ENCODE measurements at regions not wholly inside any gene's neighbourhood (a gene's known extent, or its start where the extent isn't known, plus 50 kb on each side); places are given as distances from the start of the nearest gene placed in this dataset.

DNA sequence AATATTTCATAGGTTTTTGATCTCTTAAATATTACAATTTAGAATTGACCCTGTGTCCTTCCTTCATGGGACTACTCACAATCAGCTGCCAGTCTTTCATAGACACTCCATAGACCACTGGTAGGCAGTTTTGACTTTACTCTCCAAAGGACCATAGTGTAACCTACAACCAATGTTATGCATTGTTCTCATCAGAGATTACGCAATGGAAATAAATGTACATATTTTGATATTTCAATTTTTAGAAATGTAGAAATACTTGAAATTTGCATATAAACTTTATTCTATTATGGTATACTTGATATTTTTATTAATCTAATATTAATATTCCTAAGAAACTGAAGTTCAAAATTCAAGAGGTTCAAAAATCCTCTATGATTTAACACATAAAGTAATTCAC lies 446.4 kb upstream of the KCND2 start:
- no peak for DNase-seq
- H3K9ac ChIP-seq (ENCODE audit: low read length), result no peak overlapping the region
- H4K8ac ChIP-seq (ENCODE audit: low read length), result no peak overlapping the region
- H3K27me3 ChIP-seq (ENCODE audit: control insufficient read depth in 1 of 2, insufficient read depth in 1 of 2, low read length in 2 of 2), result no peaks in the 10 kb centered on the region
- no peak overlapping the region for H2BK15ac ChIP-seq (ENCODE audit: low read depth, poor library complexity, severe bottlenecking)
- no peak overlapping the region for H3K23ac ChIP-seq (ENCODE audit: low read length in 2 of 2)
- WGBS, result no CpG with 5 or more reads among the region's 1 CpG
- no peak overlapping the region for H2AFZ ChIP-seq (ENCODE audit: low read depth, low read length)
- no peak overlapping the region for H3K27ac ChIP-seq (ENCODE audit: low read length, poor library complexity, severe bottlenecking)
- no peaks in the 10 kb centered on the region for H3K79me1 ChIP-seq (replicated peaks; ENCODE audit: low read length, poor library complexity, severe bottlenecking)
- no peaks in the 10 kb centered on the region for H3K4me1 ChIP-seq (ENCODE audit: control insufficient read depth, insufficient read depth, low read depth, low read length)
- H2BK120ac ChIP-seq (ENCODE audit: low read depth, low read length), result no peak overlapping the region
- H2AK5ac ChIP-seq (ENCODE audit: low read length, severe bottlenecking), result no peak overlapping the region
- H3K9me3 ChIP-seq (ENCODE audit: control insufficient read depth, low read length), result no peaks in the 10 kb centered on the region
- no peak overlapping the region for H3K4me3 ChIP-seq (ENCODE audit: insufficient read depth in 1 of 2, low read depth in 1 of 2, low read length in 2 of 2)
- H2BK12ac ChIP-seq (ENCODE audit: low read length in 2 of 2), result no peak overlapping the region
- no peaks in the 10 kb centered on the region for H3K36me3 ChIP-seq (ENCODE audit: control insufficient read depth in 1 of 2, insufficient read depth in 2 of 2, low read depth in 1 of 2, low read length in 2 of 2)
- H3K14ac ChIP-seq (ENCODE audit: low read length in 2 of 2), result no peak overlapping the region
- H4K91ac ChIP-seq (ENCODE audit: low read length), result no peak overlapping the region
- H3K18ac ChIP-seq (ENCODE audit: low read depth in 1 of 2, low read length in 2 of 2), result no peak overlapping the region
- H3K4me2 ChIP-seq (ENCODE audit: low read length, poor library complexity, severe bottlenecking), result no peak overlapping the region
- no peak overlapping the region for H3K4ac ChIP-seq (ENCODE audit: low read depth in 1 of 2, low read length in 2 of 2)
- H2BK5ac ChIP-seq (ENCODE audit: low read depth, low read length, poor library complexity, severe bottlenecking), result no peak overlapping the region

DNA sequence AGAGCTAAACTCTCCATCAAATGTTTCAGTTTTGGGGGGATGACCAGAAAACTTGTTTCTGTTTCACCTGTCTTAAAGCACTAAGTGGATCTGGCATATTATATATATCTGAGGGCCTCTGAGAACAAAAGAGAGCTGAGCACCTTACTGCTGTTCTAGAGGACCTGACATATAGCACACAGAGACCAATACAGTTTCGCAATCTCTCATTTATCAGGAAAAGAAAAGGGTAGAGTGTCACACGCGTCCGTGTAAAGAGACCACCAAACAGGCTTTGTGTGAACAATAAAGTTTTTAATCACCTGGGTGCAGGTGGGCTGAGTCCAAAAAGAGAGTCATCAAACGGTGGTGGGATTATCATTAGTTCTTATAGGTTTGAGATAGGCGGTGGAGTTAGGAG lies 434.5 kb upstream of the KCND2 start:
- Histone ChIP-seq H2BK12ac (ENCODE audit: low read length in 2 of 2) (no peak overlapping the region), H2BK15ac (ENCODE audit: low read depth, poor library complexity, severe bottlenecking) (no peak overlapping the region), H3K36me3 (ENCODE audit: control insufficient read depth in 1 of 2, insufficient read depth in 2 of 2, low read depth in 1 of 2, low read length in 2 of 2) (no peaks in the 10 kb centered on the region), H3K14ac (ENCODE audit: low read length in 2 of 2) (no peak overlapping the region), H3K4me1 (ENCODE audit: control insufficient read depth, insufficient read depth, low read depth, low read length) (no peaks in the 10 kb centered on the region), H3K9ac (ENCODE audit: low read length) (no peak overlapping the region), H3K27me3 (ENCODE audit: control insufficient read depth in 1 of 2, insufficient read depth in 1 of 2, low read length in 2 of 2) (no peaks in the 10 kb centered on the region), H4K91ac (ENCODE audit: low read length) (no peak overlapping the region), H2BK120ac (ENCODE audit: low read depth, low read length) (no peak overlapping the region), H4K8ac (ENCODE audit: low read length) (no peak overlapping the region), H3K23ac (ENCODE audit: low read length in 2 of 2) (no peak overlapping the region), H3K27ac (ENCODE audit: low read length, poor library complexity, severe bottlenecking) (no peak overlapping the region), H3K9me3 (ENCODE audit: control insufficient read depth, low read length) (peaks cover 6% of the 10 kb centered on the region), H2AFZ (ENCODE audit: low read depth, low read length) (no peak overlapping the region), H2AK5ac (ENCODE audit: low read length, severe bottlenecking) (no peak overlapping the region), H3K4ac (ENCODE audit: low read depth in 1 of 2, low read length in 2 of 2) (no peak overlapping the region), H2BK5ac (ENCODE audit: low read depth, low read length, poor library complexity, severe bottlenecking) (no peak overlapping the region), H3K18ac (ENCODE audit: low read depth in 1 of 2, low read length in 2 of 2) (no peak overlapping the region), H3K4me2 (ENCODE audit: low read length, poor library complexity, severe bottlenecking) (no peak overlapping the region), H3K4me3 (ENCODE audit: insufficient read depth in 1 of 2, low read depth in 1 of 2, low read length in 2 of 2) (no peak overlapping the region), H3K79me1 (replicated peaks; ENCODE audit: low read length, poor library complexity, severe bottlenecking) (no peaks in the 10 kb centered on the region)
- no peak for DNase-seq
- WGBS, result 97% methylated on average over 6 of the region's 6 CpGs

DNA sequence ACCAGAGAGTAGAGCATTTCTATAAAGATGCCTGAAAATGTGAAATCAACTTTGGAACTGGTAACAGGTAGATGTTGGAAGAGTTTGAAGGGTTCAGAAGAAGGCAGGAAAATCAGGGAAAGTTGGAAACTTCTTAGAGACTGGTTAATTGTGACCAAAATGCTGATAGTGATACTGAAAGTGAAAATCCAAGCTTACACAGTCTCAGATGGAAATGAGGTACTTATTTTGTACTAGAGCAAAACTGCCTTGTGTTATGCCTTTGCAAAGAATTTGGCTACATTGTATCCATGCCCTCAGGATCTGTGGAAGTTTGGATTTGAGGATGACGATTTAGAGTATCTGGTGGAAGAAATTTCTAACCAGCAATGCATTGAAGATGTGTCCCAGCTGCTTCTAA lies 430.6 kb upstream of the KCND2 start:
- H4K8ac ChIP-seq (ENCODE audit: low read length), result no peak overlapping the region
- no peak overlapping the region for H2BK15ac ChIP-seq (ENCODE audit: low read depth, poor library complexity, severe bottlenecking)
- no peaks in the 10 kb centered on the region for H3K27me3 ChIP-seq (ENCODE audit: control insufficient read depth in 1 of 2, insufficient read depth in 1 of 2, low read length in 2 of 2)
- H3K9ac ChIP-seq (ENCODE audit: low read length), result no peak overlapping the region
- no peak for DNase-seq
- H3K79me1 ChIP-seq (replicated peaks; ENCODE audit: low read length, poor library complexity, severe bottlenecking), result no peaks in the 10 kb centered on the region
- no peak overlapping the region for H3K4me2 ChIP-seq (ENCODE audit: low read length, poor library complexity, severe bottlenecking)
- H3K9me3 ChIP-seq (ENCODE audit: control insufficient read depth, low read length), result peaks cover 6% of the 10 kb centered on the region
- H2BK12ac ChIP-seq (ENCODE audit: low read length in 2 of 2), result no peak overlapping the region
- H3K4me3 ChIP-seq (ENCODE audit: insufficient read depth in 1 of 2, low read depth in 1 of 2, low read length in 2 of 2), result no peak overlapping the region
- 67% methylated on average over 1 of the region's 1 CpG for WGBS
- no peak overlapping the region for H3K14ac ChIP-seq (ENCODE audit: low read length in 2 of 2)
- H2AK5ac ChIP-seq (ENCODE audit: low read length, severe bottlenecking), result no peak overlapping the region
- no peak overlapping the region for H3K27ac ChIP-seq (ENCODE audit: low read length, poor library complexity, severe bottlenecking)
- no peak overlapping the region for H2BK5ac ChIP-seq (ENCODE audit: low read depth, low read length, poor library complexity, severe bottlenecking)
- H4K91ac ChIP-seq (ENCODE audit: low read length), result no peak overlapping the region
- H3K18ac ChIP-seq (ENCODE audit: low read depth in 1 of 2, low read length in 2 of 2), result no peak overlapping the region
- H2BK120ac ChIP-seq (ENCODE audit: low read depth, low read length), result no peak overlapping the region
- H2AFZ ChIP-seq (ENCODE audit: low read depth, low read length), result no peak overlapping the region
- no peak overlapping the region for H3K23ac ChIP-seq (ENCODE audit: low read length in 2 of 2)
- no peaks in the 10 kb centered on the region for H3K4me1 ChIP-seq (ENCODE audit: control insufficient read depth, insufficient read depth, low read depth, low read length)
- H3K36me3 ChIP-seq (ENCODE audit: control insufficient read depth in 1 of 2, insufficient read depth in 2 of 2, low read depth in 1 of 2, low read length in 2 of 2), result no peaks in the 10 kb centered on the region
- H3K4ac ChIP-seq (ENCODE audit: low read depth in 1 of 2, low read length in 2 of 2), result no peak overlapping the region

DNA sequence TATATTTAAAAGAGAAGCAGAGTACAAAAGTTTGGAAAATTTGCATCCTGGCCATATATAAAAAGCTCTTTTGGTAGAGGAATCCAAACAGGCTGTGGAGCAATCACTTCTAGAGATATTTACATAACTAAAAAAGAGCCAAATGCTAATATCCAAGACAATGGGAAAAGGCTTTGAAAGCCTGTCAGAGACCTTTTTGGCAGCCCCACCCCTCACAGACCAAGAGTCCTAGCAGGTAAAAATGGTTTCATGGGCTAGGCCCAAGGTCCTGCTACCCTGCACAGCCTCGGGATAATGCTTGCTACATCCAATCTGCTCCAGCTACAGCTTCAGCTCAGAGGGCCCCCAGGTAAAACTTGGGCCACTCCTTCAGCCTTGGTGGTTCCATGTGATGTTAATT lies 430.2 kb upstream of the KCND2 start:
- no peak overlapping the region for H4K8ac ChIP-seq (ENCODE audit: low read length)
- no peak overlapping the region for H3K4me3 ChIP-seq (ENCODE audit: insufficient read depth in 1 of 2, low read depth in 1 of 2, low read length in 2 of 2)
- no peak overlapping the region for H4K91ac ChIP-seq (ENCODE audit: low read length)
- H3K14ac ChIP-seq (ENCODE audit: low read length in 2 of 2), result no peak overlapping the region
- H3K36me3 ChIP-seq (ENCODE audit: control insufficient read depth in 1 of 2, insufficient read depth in 2 of 2, low read depth in 1 of 2, low read length in 2 of 2), result no peaks in the 10 kb centered on the region
- H2AK5ac ChIP-seq (ENCODE audit: low read length, severe bottlenecking), result no peak overlapping the region
- no peak overlapping the region for H2BK5ac ChIP-seq (ENCODE audit: low read depth, low read length, poor library complexity, severe bottlenecking)
- H2BK120ac ChIP-seq (ENCODE audit: low read depth, low read length), result no peak overlapping the region
- no peak overlapping the region for H2AFZ ChIP-seq (ENCODE audit: low read depth, low read length)
- H3K18ac ChIP-seq (ENCODE audit: low read depth in 1 of 2, low read length in 2 of 2), result no peak overlapping the region
- no peak for DNase-seq
- WGBS, result 70% methylated on average over 1 of the region's 1 CpG
- H3K9me3 ChIP-seq (ENCODE audit: control insufficient read depth, low read length), result peaks cover 6% of the 10 kb centered on the region
- no peak overlapping the region for H2BK15ac ChIP-seq (ENCODE audit: low read depth, poor library complexity, severe bottlenecking)
- no peaks in the 10 kb centered on the region for H3K4me1 ChIP-seq (ENCODE audit: control insufficient read depth, insufficient read depth, low read depth, low read length)
- no peaks in the 10 kb centered on the region for H3K79me1 ChIP-seq (replicated peaks; ENCODE audit: low read length, poor library complexity, severe bottlenecking)
- H3K27ac ChIP-seq (ENCODE audit: low read length, poor library complexity, severe bottlenecking), result no peak overlapping the region
- no peak overlapping the region for H3K23ac ChIP-seq (ENCODE audit: low read length in 2 of 2)
- H3K9ac ChIP-seq (ENCODE audit: low read length), result no peak overlapping the region
- H3K27me3 ChIP-seq (ENCODE audit: control insufficient read depth in 1 of 2, insufficient read depth in 1 of 2, low read length in 2 of 2), result no peaks in the 10 kb centered on the region
- H2BK12ac ChIP-seq (ENCODE audit: low read length in 2 of 2), result no peak overlapping the region
- H3K4me2 ChIP-seq (ENCODE audit: low read length, poor library complexity, severe bottlenecking), result no peak overlapping the region
- no peak overlapping the region for H3K4ac ChIP-seq (ENCODE audit: low read depth in 1 of 2, low read length in 2 of 2)

All from mesenchymal stem cell (in vitro differentiated cells and primary cell).